ENCODE measurements at regions not wholly inside any gene's neighbourhood (a gene's known extent, or its start where the extent isn't known, plus 50 kb on each side); places are given as distances from the start of the nearest gene placed in this dataset.
"Not testable (repeated sequence)": the region's sequence is repeated elsewhere in the genome, so short reads cannot be mapped to it uniquely, and the experiment has no call there.

DNA sequence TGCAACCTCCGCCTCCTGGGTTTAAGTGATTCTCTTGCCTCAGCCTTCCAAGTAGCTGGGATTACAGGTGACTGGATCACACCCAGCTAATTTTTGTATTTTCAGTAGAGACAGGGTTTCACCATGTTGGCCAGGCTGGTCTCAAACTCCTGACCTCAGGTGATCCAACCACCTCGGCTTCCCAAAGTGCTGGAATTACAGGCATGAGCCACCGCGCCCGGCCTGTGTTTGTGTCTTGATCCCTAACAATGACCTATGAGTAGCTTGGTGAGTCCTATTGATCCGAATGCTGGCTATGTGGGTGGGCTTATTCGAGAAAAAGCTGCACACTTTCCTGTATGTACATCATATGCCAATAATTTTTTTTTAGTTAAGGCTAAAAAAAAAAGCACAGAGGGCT, 58.5 kb upstream of the FGF3 start:
- TF ChIP-seq, protein P1, sequence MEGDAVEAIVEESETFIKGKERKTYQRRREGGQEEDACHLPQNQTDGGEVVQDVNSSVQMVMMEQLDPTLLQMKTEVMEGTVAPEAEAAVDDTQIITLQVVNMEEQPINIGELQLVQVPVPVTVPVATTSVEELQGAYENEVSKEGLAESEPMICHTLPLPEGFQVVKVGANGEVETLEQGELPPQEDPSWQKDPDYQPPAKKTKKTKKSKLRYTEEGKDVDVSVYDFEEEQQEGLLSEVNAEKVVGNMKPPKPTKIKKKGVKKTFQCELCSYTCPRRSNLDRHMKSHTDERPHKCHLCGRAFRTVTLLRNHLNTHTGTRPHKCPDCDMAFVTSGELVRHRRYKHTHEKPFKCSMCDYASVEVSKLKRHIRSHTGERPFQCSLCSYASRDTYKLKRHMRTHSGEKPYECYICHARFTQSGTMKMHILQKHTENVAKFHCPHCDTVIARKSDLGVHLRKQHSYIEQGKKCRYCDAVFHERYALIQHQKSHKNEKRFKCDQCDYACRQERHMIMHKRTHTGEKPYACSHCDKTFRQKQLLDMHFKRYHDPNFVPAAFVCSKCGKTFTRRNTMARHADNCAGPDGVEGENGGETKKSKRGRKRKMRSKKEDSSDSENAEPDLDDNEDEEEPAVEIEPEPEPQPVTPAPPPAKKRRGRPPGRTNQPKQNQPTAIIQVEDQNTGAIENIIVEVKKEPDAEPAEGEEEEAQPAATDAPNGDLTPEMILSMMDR (IDR thresholded peaks at IDR 0.05) = not testable (repeated sequence)
- TF ChIP-seq POLR2AphosphoS5 (IDR thresholded peaks at IDR 0.05) = not testable (repeated sequence)
